GM19372 (cell line): ENCODE measurements at regions not wholly inside any gene's neighbourhood (a gene's known extent, or its start where the extent isn't known, plus 50 kb on each side); places are given as distances from the start of the nearest gene placed in this dataset.

Experiments
- ATAC-seq: cut with Tn5 transposase; IDR thresholded peaks from one replicate; pipeline ENCODE4 v1.9.1; 2021; ENCODE audit warnings: mild to moderate bottlenecking, low read depth, moderate library complexity; ENCODE audit not compliant: unreplicated experiment

DNA sequence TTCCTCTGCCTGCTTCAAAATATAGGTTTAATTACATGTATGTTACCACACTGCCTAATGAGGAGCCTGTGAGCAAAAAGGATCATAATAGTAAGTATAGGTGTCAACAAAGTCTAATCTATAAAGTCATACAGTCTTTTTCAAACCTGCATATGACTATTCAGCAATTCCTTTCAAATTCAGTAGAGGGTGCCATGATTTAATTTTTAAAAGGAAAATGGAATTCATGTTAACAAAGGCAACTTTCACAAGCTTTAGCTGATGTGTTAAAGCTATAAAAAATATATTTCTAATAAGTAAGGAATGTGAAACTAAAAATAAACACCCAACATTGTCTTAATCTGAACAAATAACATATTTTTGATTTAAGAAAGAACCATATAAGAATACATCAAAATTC, 52.1 kb downstream of the MPP7 start:
- ATAC-seq, result no peak

DNA sequence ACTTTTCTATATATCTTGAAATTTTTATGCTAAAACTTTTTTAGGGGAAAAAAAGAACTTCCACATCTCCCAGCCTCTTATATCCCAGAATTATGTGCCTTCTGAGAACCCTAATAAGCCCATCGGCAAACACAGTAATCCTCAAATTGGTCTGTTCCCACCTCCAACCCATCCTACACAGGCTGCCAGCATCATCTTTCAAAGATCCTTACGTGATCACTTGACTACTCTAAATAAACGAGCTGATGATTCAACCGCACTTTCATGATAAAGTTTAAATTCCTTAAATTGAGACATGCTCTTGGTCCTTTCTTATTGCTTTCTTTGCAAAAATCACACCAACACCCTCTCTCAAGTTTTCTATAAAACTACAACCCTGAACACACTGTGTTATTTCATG, 52.5 kb downstream of the MPP7 start:
- no peak for ATAC-seq

DNA sequence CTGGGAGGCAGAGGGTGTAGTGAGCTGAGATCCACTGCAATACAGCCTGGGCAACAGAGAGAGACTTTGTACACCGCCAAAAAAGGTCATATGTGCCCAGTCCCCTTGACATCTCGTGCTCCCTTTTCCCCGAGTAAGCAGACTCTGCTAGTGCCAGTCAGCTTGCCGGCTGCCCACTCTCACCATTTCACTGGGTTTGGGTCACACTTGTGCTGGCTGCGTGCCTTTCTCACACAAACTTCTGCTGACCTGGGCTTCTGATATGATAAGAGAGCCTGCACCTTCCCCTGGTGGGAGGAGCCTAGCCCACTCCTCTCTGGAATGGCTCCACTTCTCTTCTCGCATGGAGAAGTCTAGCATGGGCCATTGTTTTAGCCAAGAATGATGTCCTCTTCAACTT, 53.4 kb downstream of the MPP7 start:
- ATAC-seq, result no peak

GRCh38 chr10:28248092-28248491, 54.8 kb downstream of the MPP7 start:
- no peak for ATAC-seq

DNA sequence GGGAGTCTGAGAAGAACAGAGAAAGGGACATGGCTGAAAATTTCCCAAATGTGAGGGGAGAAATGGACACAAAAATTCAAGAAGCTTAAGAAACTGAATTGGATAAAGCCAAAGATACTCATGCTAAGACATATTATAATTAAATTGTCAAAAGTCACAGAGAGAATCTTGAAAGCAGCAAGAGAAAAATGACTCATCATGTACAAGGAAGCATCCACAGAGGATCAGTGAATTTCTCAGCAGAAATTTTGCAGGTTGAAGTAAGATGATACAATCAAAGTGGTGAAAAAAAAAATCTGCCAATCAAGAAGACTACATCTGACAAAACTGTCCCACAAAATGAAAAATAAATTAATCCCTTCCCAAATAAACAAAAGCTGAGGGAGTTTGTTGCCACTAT, 56.8 kb downstream of the MPP7 start:
- no peak for ATAC-seq

DNA sequence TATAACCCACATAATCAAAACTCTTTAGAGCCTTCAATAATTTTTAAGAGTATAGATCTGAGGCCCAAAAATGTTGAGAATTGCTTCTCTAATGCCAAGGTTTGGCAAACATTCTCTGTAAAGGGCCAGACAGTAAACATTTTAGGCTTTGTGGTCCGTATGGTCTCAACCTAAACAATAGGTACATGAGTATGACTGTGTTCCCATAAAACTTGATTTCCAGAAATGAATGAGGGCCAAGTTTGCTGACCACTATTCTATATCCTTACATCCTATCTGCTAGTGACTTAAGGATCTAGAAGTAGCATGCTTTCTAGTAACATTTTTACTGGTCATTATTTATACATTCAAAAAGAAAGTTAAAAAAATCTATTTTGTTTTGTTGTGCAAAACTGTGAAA, 58.9 kb downstream of the MPP7 start:
- ATAC-seq, result no peak

GRCh38 chr10:28242555-28243204, 60.2 kb downstream of the MPP7 start:
- ATAC-seq, result no peak

GRCh38 chr10:28241741-28242399, 61.0 kb downstream of the MPP7 start:
- ATAC-seq, result no peak

DNA sequence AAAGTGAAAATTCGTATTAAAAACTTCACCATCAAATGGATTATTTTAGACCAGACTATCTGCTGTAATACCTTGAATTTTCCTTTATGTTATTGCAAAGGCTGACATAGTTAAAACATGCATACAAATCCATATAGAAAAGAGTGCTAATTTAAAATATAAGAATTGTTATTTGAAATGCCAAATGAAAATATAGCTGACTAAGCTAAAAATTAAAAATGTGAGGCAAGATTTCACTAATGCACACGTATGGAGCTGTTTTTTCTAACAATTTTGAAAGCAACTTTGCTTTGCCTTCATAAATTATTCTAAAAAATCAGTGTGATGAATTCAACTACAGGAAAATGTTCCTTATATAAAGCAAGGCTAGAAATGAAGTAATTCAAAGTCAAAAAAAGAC, 62.5 kb downstream of the MPP7 start:
- ATAC-seq, result no peak

DNA sequence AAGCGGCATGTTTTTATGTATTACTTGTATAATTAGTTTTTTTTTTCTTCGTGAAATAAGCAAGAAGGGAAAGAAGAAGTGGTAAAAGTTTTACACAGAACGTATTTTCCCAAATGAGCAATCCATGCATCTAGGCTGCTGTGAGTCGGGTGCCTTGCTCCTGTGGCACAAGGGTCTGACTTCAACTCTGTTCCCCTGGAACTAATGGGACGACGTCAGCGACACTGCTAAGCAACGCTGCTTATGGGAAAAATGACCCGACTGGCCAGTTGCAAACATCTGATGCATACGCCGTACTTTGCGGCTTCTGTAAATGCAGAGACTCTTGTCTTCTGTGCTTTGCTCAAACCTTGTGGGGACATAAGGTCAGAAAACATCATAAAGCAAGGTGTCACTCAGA, 66.3 kb downstream of the MPP7 start:
- no peak for ATAC-seq

DNA sequence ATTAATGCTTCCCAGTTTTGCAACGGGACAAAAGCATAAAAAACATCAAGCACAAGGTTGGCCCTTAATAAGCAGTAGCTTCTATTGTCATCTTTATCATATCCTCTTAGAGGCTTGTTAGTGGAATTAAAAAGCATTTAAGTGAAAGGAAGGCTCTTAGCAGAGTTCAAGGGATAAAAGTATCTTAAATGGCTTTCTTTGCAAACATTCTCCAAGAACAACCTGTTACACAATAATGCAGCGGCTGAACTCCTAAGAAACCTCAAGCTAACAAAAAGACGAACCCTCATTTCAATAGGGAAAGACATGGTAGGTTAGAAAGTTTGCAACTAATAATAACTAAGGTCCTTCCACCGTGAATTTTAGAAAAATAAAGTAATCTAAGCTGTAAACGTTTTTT, 82.1 kb downstream of the MPP7 start:
- ATAC-seq, result no peak

DNA sequence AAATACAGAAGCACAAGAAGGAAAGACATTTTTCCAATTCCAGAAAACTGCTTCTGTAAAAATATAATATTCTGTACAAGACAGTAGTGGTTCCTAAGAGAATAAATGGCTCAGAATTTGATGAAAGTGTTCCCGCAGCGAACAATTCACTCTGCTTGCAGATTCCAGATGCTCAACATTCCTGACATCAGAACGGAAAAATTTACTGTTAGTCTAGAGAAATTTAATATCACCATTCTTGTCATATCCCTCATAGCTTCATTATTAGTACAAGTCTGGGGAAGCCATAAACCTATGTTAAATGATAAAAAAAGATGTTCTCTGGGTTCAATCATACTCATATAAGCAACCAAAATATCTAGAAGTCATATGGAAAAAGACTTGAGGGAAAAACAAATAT, 83.6 kb downstream of the MPP7 start:
- ATAC-seq, result no peak

DNA sequence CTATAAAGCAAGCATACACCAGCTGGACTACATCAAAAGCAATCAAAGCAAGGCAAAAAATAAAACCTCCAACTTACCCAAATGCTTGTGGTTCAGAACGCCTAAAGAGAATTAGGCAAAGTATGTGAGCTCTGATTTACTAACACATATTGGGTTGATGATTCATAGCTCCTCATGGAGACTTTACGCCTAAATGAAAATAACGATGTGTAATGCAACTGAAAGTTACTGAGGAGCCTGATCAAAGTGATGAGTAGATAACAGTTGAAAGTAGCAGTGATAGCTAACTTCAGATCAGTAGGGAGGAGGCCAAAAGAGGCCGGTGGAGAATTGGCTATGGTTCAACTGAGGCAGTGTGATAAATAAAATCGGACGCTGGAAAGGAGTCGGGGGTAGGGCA, 85.0 kb downstream of the MPP7 start:
- no peak for ATAC-seq

DNA sequence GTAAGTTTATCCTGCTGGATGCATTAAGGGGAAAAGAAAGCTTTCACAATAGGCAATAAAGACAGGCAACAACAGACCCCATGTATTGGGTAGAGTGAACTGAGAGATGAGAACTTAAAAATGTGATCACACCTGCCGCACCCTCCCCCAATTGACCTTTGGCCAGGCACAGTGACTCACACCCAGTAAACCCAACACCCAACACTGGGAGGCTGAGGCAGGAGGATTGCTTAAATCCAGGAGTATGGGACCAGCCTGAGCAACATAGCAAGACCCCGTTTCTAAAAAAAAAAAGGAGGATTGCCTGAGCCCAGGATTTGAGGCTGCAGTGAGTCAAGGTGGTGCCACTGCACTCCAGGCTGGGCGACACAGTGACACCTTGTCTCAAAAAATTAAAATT, 86.9 kb downstream of the MPP7 start:
- ATAC-seq, result no peak

- no peak for ATAC-seq
These were observed 88.6 kb downstream of the MPP7 start for GRCh38 chr10:28214219-28214618.

DNA sequence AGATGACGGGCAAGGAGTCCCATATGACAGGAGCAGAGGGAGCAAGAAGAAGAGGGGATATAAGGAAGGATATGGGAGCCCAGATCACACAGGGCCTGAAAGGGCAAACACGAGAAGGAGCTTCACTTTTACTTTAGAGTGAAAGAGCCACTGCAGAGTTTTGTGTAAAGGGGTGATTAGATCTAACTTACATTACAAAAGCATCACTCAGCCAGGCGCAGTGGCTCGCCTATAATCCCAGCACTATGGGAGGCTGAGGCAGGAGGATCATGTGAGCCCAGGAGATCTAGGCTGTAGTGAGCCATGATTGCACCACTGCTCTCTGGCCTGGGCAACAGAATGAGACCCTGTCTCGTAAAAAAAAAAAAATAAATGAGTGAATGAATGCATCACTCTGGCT, 91.1 kb downstream of the MPP7 start:
- ATAC-seq, result no peak

DNA sequence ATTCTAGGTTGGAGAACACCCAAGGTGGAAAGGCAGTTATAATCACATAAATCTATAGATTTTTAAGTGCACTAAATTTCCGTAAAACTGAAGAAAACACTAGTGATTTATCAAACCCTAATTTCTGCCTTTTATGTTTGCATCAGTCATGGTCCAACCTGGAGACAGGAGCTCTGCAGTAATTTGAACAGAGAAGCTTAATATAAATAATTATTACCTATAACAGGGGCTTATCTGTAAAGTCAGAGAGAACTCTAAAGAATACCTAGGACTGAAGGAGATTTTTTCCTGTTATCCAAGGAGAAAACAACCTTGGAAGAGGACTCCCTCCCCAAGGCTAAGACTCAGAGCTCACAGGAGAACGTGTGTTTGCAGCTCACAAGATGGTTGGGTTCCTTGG, 95.1 kb downstream of the MPP7 start:
- ATAC-seq, result no peak

DNA sequence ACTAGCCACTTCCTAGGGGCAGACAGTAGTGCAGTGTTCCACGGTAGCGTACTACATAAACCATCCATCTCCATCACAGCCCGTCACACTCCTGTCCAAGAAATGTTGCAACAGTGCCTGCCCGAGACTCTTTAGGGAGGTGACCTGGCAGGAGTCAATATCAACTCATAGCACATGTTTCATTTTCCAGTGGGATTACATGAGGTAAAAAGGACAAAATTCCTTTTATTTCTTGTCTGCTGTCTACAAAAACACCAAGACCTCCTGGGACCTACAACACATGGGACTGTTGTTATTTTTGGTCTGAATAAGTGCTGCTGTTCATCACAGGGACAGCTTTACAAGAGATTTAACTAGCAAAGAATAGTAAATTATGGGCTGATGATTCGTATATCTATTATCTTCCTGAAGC, 99.9 kb downstream of the MPP7 start:
- no peak for ATAC-seq

DNA sequence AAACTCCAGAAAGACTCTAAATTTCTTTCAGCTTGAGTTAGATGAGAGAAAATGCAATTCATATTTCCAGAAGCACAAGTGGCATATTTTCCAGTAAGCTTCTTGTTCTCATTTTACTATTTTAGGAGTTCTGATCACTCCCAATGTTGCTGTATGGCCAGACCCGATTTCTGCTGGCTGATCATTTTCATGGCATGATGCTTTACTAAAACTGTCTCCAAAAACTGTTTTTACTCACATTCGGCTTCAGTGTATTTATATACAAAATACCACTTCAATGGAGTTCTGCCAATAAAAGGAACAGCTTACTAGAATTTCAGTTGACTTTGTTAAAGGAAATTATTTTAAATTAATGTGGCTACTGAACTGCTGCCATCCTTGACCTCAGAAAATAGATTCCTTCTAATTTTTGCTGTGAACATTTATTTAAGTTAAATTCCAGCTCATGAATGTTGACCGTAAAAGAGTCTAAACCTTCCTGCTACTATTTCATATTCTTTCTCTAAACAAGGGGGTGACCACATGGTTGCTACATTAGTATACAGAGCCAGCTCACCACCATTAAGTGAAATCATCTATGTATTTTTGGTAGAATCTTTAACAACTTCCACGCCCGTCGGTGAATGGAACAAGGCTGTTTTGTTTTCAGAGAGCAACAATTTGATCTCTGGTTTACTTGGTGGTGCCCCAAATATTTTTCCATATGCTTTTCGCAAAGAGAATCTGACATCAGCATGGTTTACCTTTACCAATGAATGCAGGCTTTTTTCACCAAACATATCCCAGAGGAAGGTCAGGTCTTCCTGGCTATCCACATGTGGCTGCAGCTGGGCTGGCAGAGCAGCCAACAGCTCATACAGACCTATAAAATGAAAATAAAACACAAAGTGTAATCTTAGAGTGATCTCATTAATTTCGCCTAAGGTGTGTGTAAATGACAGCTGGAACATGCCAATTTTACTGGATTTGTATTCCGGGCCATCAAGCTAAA, 101.2 kb downstream of the MPP7 start:
- no peak for ATAC-seq

DNA sequence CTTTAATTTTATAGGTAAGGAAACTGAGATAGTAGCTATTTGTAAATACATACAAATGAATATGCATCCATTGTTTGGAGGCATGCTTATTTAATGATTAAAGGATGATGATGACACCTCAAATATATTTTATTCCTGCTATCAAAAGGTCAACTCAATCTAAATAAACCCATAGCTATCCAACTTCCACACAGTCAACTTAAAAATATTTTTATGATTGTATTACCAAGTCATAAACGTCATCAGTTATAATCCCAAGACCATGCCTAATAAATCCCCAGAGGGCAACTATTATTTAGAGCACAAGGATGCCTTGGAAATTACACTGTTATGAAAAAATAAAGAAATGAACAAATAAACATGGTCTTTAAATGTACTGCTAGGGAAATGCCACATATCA, 102.1 kb downstream of the MPP7 start:
- no peak for ATAC-seq

- ATAC-seq, result no peak
These were observed 102.9 kb downstream of the MPP7 start for GRCh38 chr10:28199941-28200340.
